GM19023 (cell line): ENCODE measurements at regions not wholly inside any gene's neighbourhood (a gene's known extent, or its start where the extent isn't known, plus 50 kb on each side); places are given as distances from the start of the nearest gene placed in this dataset.

Experiments used
- ATAC-seq: cut with Tn5 transposase; IDR thresholded peaks from one replicate; pipeline ENCODE4 v1.9.1; 2021; ENCODE audit warnings: mild to moderate bottlenecking, moderate library complexity; ENCODE audit not compliant: unreplicated experiment

GRCh38 chr5:167593329-167594060 is 698.0 kb upstream of the WWC1 start:
- no peak for ATAC-seq

GRCh38 chr5:167594061-167594435 is 697.4 kb upstream of the WWC1 start:
- ATAC-seq: no peak

- ATAC-seq: no peak
Measured at GRCh38 chr5:167594750-167595149, 696.7 kb upstream of the WWC1 start.

GRCh38 chr5:167595196-167595595 is 696.2 kb upstream of the WWC1 start:
- ATAC-seq: no peak

DNA sequence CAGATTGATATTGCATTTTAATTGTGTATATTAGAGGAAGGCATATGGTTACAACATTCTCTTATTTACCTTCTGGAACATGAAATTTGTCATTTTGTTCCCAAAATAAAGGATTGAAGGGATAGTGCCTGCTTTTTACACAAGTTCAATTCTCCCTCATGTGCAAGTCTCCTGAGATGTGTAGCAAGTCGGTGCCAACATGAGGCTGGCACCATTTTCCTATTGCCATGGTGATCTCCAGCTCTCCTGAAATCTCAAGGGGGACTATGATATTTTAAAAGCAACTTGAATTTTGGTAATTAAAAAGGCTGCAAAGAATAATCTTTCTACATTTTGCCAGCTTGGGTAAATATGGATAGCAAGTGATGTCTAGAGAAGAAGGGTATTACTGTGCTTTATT is 693.3 kb upstream of the WWC1 start:
- no peak for ATAC-seq

DNA sequence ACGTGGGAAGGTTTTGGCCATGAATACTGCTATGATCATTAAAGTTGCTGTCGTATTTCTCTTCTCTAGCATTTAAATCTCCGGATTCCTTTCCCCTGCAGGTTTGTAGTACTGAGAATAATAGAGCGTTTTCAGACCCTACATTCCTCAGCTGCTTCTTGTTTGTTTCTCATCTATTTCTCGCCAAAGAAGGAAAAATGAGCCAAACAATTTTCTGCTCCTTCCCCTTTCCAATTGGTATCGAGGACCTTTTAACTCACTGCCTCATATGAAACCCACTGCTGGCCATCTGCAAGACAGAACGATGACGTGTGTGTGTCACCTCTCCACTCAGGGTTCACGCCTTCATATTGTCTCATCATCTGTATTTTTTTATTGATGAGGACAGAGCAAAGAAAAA is 689.4 kb upstream of the WWC1 start:
- ATAC-seq: no peak

GRCh38 chr5:167603135-167603534 is 688.3 kb upstream of the WWC1 start:
- no peak for ATAC-seq

DNA sequence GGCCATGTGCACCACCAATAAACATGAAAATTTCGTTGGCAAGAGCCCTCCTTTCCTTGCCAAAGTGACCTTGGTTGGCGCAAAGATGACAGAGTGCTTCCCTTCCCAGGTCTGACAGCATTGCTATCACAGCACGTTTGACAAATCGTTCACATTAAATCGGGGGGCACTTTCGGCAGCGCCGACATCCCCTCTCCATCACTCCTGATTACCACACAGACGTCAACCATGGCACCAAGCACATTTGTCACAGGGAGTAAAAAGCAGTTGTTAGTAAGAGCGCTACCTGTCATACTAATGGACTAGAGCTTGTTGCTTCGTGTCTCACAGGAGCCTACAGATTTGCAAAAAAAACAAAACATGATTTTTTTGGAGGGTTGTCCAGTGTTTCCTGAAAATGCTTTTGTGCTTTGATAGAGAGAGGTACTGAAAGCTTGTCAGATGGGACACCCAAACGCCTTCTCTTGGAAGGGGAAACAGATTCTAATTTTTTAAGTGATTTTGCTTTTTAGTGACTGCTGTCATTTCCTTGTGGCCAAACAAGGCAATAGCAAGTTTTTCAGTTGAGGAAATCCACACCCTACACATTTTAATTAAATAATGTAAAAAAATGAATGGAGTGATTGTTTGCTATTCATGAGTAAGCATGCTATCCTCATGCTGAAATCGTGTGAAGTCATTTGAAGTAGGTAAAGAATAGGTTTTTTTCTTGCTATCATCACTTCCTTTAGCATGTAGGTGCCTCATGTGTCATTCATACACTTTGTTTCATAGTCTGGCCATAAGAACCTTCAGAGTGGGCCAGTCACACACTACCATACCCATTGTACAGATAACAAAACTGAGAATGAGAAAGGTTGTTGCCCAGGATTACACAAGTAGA is 682.8 kb upstream of the WWC1 start:
- no peak for ATAC-seq

DNA sequence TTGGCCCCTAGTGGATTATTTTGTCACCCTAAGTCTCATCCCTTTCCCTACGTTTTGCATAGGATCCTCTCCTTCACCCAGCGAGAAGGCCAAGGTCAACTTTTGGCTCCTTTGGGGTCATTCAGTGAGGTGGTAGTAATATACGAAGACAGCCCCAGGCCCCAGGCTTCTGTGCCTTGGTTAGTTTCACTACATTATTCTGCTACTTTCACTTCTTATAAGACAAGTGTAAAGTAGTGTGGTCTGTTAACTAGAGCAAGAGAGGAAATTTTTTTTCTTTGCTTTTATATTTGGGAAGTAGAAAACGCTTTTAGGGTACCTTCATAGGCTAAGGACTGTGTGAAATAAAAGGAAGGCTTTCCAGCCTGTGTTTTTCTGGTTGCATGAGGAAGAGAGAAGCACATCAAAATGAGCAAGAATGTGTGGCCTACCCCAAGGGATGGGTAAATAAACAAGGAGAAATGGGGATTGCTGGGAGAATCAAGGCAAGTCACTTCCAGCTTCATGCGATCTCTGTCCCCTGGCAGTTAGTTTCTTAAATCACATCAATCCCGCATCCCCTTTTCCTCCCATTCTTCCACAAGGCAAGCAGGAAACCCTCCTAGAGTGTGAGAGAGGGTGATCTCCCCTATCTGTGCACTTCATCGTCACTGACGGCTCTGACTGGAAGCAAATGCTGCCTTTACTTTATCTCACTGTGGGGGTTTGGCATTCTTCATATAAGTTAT is 677.0 kb upstream of the WWC1 start:
- ATAC-seq: no peak

DNA sequence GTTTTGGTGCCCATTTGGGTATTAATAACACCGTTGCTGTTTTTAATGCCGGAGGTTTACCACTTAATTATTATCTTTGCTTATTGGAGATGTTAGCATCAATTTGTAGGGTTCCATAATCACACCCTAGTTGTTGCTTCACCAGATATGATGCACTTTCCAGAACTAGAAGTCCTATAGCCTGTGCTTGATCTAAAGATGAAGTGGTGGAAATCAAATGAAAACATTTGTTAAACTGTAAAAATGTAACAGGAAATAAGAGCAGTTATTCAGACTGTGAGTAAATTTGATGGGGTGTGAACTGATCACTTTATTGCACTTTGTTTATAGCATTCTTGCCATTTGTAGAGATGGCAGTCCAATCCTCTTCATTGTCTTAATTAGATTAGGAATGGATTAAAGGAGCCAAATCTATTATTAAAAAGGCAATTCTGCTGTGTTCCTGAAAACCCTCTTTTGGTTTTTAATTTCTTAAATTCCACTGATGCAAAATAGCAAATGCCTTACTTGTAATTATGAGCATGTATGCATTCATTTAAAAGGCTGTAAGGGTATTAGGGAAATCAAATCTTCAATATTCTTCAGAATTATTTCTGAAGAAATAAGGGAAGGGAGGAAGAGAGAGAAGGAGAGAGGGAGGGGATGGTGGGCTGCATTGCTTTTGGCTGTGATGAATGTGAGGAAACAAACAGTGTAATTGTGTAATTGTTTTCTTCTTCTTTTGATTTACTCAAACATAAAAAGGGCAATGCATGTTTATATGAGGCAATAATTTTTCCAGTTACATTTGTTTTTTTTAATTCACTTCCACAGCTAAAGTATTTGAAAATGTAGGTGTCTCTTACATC is 675.2 kb upstream of the WWC1 start:
- ATAC-seq: no peak

GRCh38 chr5:167623354-167623753 is 668.1 kb upstream of the WWC1 start:
- no peak for ATAC-seq

GRCh38 chr5:167624053-167624452 is 667.4 kb upstream of the WWC1 start:
- ATAC-seq: no peak

DNA sequence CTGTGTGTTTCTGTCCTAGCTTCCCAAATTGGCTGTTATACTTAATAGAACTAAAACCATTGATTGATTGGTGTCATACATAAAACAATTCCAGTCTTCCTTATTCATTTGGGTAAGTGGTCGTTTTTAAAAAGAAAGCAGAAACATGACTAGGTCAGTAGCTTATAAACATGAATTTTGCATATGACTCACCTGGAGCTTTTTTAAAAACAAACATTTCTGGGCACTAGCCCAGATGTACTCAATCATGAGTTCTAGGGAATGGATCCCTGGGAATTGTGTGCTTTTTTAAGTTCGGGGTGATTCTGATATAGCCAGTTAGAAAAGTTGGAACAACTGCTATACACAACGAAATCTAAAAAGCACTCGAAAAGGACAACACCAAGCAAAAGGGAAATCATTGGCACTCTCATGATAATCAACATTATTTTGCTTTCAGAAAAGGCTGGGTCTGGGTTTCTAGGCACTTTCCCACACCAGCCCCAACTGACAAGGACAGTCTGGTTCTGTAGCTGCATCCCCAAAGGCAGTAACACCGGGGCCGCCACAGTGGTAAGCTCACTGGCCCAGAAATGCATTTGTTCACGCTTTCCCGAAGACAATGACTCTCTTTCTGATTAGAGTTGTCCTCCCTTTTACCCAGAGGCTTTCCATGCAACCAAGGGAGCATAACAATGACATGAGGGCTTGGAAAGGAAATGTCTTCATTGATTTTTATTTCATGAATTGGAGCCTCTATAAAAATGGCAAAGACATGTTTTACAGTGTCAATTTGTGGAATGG is 664.9 kb upstream of the WWC1 start:
- ATAC-seq: no peak

DNA sequence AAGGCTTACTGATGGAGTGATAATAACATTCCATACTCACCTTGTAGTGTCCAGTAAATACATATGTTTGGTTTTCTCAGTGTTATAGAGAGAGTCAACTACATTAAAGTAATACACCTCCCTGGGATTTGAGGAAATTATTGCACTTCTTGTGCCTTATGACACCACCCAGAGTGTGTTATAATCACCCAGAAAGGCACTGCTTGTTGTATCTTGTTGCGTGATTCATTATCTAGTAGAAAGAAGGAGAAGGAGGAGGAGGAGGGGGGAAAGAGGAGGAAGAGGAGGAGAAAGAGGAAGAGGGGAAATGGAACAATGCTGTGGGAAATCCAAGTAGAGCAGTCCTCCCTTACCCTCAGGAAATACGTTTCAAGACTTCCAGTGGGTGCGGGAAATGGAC is 661.8 kb upstream of the WWC1 start:
- no peak for ATAC-seq

DNA sequence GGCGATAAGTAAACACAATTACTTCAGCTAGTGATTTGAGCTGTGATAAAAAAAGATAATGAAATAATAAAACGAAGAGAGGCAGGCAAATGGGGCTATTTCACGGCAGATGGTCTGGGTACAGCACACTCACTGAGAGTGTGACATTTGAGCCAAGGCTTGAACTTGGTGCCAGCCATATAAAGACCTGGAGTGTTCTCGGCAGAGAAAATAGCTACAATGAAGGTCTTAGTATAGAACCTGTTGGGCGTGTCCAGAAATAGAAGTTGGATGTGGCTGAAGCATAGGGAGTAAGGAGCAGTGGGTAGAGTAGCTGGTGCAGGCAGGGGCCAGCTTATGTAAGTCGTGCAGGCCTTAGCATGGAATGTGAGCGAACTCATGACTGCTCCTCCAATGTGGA is 660.3 kb upstream of the WWC1 start:
- ATAC-seq: no peak

GRCh38 chr5:167633114-167633513 is 658.3 kb upstream of the WWC1 start:
- ATAC-seq: no peak

DNA sequence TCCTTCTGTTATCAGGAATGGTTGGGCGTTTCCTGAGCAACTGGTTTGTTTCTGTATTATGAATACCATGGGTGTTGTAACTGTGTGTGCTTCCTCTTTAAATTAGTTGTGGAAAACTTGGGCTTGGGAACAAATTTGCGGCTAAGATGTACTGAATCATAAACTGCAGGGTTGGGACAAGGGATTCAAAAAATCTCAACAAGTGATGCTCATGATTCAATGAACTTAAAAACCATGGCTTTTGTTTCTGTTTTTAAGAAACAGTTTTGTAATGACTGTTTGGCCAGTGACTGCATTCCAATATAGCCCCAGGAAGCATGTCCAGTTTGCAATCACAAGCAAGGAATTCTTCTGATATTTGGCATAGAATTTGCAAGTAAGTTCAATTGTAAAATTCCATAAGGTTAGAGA is 657.5 kb upstream of the WWC1 start:
- no peak for ATAC-seq

DNA sequence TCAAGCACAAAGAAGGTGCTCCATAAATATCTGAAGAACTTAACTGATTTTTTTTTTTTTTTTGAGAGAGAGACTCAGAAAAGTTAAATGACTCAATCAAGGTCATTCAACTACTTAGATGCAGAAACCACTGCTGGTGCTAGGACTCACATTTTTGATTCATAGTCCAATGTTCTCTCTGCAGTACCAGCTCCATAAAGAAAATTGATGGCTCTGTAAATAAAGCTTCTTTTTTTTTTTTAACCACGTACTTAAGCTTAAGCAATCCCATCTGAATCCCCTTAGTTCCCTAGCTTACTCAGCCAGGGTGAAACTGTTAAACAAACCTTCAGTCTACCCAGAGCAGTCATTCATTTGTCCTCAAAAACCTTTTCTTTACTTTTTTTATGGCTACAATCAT is 657.0 kb upstream of the WWC1 start:
- no peak for ATAC-seq

DNA sequence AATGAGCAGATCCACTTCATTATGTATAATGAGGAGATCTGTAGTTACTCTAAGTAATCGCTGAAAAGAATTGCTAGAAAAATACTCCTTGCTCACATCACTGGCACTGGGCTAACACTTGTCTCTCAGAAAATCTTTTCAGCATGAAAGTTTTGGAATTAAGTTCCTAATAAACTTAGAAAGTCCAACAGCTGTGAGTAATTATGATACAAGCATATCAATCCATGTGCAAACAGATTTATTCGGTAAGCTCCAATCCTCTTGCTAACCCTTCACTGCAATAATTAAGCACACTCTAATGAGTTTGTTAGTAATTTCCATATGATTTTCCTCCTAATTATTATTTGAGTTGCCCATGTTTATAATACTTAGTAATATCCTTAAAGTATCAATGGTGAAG is 652.6 kb upstream of the WWC1 start:
- ATAC-seq: no peak

GRCh38 chr5:167639273-167639672 is 652.2 kb upstream of the WWC1 start:
- ATAC-seq: no peak
